NCI-H187 treated with DMSO at 0.1 percent for 48 hours (cell line): ENCODE measurements at regions not wholly inside any gene's neighbourhood (a gene's known extent, or its start where the extent isn't known, plus 50 kb on each side); places are given as distances from the start of the nearest gene placed in this dataset.

ENCODE experiments used
- DNase-seq: peaks from one replicate; lab custom pipeline; 2025; lab: John Stamatoyannopoulos, UW

- DNase-seq, result no peak
Observed at GRCh38 chr2:204012072-204012653, 75.6 kb downstream of the ICOS start.

GRCh38 chr2:204015118-204015843 lies 78.7 kb downstream of the ICOS start:
- no peak for DNase-seq

GRCh38 chr2:204018717-204019116 lies 82.2 kb downstream of the ICOS start:
- DNase-seq, result no peak

DNA sequence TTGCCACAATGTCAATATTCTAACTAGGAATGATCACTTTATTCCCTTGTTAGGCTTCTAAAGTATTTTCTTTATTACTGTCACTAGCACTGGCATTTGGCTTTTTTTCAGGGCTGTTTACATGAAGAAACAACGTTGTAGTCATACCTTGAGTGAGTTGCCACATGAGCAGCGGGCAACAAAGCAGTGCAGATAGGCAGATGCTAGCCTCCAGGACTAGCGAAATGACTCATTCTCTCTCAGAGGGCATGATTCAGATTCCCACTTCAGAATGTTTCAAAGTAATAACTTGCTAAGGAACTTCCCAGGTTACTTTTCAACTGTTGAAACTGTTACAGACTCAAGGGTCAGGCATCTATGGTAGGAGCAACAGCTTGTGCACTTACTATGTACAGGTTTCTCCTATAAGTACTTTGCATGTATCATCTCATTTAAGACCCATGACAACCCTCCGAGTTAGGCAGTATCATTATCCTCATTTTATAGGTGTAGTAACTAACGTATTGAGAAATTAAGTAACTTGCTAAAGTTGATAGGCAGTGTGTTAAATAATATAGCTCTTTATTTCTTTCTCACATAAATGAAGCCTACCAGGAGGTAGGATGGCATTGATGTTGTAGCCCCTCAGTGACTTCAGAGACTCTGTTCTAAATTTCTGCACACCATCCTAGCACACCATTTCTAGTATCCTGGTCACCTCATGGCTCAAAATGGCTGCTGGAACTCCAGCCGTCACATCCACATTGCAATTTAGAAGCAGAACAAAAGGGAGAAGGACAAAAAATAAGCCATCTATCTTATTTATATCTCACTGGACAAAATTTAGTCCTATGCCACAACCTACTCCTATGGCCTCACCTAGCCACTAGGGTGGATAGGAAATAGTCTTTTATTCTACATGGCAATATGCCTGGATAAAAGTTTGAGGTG lies 83.3 kb downstream of the ICOS start:
- DNase-seq, result no peak

DNA sequence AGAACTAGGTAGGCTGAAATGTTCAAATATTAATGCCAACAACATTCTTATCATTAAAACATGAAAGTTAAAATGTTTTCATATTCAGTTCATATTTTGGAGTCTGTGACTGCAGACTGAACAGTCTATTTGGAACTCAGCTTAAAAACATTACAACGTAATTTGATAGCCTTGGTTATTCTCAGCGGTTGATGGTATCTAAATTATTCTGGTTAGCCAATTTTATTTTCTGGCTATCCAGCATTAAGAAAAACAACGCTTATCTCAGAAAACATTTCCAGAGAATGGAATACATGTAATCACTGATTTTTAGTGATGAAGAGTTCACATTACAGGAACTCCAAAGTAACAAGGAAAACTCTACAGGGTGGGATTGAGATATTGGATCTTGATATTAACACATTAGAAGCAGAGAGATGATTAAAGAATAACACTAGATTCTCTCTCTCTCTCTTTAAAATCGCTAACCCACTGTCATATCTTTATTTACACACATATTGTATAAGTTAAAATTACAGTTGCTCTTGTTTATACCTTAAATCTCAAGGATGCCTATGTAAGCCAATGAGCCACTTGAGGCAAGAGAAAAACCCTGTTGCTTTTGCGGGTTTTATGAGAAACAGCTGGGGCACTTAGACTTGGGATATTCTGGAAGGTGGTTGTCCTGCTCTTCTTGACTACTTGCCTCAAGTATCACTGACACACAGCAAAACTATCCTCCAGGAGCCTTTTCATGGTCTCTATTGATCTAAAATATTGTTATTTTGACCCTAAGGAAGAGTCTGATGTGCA lies 84.9 kb downstream of the ICOS start:
- DNase-seq, result no peak

DNA sequence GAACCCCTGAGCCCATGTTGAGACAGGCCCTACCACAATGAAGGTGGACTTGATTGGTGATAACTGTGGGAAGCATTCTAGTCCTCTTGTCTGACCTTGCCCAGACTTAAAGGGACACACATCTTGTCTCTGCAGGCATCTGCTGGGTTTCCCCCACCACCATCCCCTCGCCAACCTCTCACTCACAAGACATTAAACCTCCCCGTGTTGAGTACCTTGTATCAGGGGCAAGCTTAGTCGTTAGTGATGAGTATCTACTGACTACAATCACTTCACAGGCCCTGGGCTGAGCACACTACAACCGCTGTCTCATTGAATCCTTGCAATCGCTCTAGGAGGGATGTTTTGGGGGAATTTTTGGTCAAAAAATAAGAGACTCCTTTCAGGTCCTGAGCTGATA lies 86.0 kb downstream of the ICOS start:
- no peak for DNase-seq

GRCh38 chr2:204023088-204023487 lies 86.5 kb downstream of the ICOS start:
- no peak for DNase-seq

DNA sequence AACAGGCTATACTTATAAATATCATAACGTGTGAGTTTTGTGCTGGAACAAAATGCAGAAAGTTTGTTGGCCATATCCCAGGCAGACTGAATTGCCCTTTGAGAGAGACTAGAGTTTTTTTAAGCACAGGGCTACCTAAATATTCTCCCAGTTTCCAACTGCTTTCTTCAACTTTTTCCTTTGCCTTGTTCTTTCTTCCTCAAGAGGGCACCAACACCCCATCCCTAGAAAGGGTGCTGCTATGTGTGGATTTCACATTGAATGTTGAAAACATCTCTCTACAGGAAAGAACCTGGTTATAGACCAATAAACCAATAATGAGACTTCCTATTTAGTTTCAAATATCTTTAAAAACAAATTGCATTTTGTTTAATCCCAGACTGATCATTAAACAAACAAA lies 87.9 kb downstream of the ICOS start:
- DNase-seq, result no peak

DNA sequence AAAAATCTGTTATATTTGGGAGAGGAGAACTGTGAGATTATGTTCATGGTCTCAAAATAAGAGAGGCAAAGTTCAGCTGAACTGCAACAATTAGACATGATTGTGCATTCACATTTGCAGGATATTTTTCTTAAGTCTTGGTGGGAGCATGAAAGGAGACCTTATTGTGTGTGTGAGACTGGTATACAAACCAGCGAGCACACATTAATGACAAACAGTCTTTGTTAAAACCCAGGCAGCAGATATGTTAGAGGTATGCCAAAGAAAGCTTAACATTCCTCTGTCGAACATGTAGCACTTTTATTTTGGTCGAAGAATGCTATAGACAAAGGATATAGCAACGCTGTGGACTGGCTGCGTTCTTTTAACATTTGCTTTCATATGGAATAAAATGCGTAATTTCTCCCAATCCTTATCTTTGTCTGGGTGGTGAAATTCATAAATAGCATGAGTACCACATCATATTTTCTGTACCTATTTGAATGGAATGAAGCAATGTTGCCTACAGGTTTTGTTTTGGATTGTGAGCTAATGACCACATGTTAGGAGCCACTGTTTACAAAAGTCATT lies 88.4 kb downstream of the ICOS start:
- DNase-seq, result no peak

- DNase-seq, result no peak
Observed at GRCh38 chr2:204026294-204026693, 89.7 kb downstream of the ICOS start.

GRCh38 chr2:204027091-204027490 lies 90.5 kb downstream of the ICOS start:
- DNase-seq, result no peak

- DNase-seq, result no peak
Observed at GRCh38 chr2:204030322-204030721, 93.8 kb downstream of the ICOS start.

GRCh38 chr2:204031056-204031455 lies 94.5 kb downstream of the ICOS start:
- no peak for DNase-seq

DNA sequence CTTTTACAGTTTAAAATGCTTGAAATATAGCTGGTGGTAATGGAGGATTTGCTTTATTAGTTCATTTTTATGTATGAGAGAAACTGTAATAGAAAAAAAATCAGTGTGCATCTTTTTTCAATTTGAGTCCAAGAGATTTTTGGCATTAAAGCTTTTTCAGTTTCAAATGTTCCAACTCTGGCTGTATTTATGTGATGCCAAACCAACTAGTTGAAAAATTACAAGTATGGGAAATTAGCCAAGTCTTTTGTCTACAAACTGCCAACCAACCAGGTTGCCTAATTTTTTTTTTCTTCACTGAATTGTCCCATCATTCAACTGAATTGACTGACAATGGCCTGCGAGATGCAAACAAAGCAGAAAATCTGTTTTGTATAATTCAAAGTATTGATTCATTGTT lies 95.7 kb downstream of the ICOS start:
- DNase-seq, result no peak

DNA sequence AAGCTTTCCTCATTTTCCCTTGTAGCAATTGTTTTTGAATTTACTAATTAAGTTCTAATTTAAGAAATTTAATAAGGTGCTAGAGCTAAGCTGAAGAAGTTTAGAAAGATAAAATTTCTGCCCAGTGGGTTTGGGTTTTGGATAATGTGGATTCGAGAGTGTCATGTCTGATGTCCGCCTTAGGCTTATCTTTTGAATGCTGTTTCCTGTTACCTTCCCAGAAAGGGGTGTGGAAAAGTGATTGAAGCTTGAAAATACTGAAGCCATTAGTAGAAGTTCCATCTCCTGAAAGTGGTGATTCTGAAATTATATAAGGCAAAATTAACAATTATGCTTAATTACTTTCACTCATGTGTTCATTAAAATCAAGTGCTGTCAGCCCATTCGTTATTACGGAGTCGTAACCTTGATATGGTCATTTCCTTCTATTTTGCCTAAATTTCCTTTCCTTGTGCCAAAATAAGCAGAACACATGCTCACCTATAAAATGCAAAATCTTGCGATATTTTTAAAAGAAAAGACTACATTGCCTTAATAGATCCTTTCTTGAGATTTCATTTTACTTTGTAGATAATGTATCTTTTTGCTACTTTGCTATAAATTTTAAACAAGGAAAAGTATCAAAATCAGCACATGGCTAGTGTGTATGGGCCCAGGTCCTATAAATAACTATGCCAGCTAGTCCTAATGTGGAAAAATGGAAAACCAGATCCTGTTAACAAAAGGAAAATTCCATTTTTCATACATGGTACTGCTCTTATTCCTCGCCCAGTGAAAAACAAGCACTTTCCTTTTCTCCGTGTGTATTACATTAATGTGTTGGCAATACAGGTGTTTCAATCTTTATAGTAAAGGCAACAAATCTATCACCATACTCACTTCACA lies 97.3 kb downstream of the ICOS start:
- no peak for DNase-seq

DNA sequence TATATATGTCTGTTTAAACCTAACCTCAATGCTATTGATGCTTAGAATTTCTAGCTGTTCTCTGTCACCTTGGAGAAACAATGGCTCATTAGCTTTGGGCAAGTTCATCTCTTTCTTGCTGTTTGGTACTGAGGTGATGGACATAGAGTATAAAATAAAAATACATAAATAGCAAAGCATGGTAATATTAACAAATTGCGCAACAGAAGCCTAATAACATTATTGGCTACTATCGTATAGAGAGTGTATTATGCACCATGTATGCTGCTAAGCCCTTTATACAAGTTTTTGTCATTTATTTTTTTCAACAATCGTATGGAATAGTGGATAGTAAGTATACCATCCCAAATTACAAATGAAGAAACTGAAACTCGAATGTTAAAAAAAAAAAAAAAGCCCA lies 100.1 kb downstream of the ICOS start:
- no peak for DNase-seq

GRCh38 chr2:204037286-204037685 lies 100.7 kb downstream of the ICOS start:
- no peak for DNase-seq

- no peak for DNase-seq
Observed at GRCh38 chr2:204039298-204039838, 102.8 kb downstream of the ICOS start.

DNA sequence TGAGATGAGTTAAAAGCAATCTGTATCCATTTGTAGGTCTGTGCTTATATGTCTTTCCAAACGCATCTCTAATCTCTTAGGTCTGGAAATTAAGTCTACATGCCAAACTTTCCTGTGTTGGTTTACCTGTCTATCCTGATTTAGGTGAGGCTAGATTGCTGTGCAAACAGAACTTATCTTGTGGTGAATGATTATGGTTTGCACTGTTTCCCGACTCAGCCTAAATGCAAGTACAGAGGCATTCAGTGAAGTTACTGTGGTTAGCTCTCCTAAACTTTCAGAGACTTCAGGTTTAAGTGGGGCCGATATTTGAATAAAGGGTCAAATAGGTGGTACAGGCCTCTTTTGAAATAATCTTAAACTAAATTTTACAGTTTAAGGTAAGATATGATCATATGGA lies 103.5 kb downstream of the ICOS start:
- DNase-seq, result no peak

GRCh38 chr2:204042401-204042800 lies 105.8 kb downstream of the ICOS start:
- DNase-seq, result no peak

DNA sequence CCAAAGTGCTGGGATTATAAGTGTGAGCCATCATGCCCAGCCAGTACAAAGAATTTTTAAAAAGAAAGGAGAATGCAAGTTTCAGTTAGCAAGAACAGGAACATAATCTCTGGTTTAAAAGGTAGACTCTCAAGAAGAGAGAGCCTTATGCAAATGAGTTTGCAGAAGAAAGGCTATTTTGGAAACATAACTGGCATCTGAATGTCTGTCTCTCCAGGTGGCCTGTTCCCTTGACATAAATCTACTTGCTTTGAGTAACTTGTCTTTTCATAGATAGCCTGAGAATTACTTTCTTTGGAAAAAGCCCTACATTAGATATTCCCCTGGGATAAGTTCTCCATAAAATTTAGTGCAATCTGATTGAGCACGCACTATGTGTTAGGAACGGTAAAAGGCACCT lies 109.6 kb downstream of the ICOS start:
- no peak for DNase-seq
